ENCODE measurements at regions not wholly inside any gene's neighbourhood (a gene's known extent, or its start where the extent isn't known, plus 50 kb on each side); places are given as distances from the start of the nearest gene placed in this dataset.
"Not testable (repeated sequence)": the region's sequence is repeated elsewhere in the genome, so short reads cannot be mapped to it uniquely, and the experiment has no call there.

DNA sequence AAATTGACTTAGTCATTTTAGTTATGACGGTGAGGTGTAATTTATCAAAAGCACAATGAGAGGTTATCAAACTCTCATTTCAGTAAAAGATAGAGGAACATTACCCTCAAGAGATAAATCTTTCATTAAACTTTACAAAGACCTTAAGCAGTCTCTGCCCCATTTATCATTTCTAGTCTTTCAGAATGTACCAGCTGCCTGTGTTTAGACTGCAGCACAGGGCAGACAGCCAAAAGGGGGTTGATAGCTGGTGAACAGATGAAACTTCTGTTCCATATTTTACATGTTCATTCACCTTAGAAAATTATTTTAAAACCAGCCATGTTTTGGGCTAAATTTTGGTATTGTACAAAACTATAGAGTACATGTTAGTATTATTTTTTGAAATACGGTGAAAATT lies 514.6 kb upstream of the CNTN3 start:
- no peak for DNase-seq

DNA sequence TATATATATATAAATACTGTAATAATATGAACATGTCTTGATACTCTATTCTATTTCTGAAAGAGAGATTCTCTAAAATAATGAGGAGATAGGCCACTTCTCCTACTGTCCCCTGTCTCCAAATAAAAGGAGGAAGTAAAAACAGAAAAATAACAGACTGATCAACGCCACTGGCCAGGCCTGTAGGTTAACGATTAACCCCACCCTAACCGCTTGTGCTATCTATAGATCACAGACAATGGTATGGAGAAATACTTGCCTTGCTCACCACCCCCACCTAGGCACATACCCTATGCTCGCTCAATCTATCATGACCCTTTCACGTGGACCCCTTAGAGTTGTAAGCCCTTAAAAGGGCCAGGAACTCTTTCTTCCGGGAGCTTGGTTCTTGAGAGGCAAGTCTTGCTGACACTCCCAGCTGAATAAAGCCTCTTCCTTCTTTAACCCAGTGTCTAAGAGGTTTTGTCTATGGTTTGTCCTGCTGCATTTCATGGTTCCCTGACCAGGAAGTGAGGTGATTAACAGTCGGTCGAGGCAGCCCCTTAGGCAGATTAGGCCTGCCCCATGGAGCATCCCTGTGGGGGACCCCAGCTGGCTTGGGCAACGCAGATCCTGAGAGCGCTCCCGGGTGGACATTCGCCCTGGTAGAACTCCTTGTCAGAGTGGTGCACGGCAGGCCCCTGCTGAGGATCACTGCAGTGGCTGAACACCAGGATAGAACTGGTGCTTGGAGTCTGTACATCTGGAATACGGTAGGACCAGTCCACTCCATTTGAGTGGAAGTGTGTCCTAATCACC lies 521.8 kb upstream of the CNTN3 start:
- DNase-seq: no peak

DNA sequence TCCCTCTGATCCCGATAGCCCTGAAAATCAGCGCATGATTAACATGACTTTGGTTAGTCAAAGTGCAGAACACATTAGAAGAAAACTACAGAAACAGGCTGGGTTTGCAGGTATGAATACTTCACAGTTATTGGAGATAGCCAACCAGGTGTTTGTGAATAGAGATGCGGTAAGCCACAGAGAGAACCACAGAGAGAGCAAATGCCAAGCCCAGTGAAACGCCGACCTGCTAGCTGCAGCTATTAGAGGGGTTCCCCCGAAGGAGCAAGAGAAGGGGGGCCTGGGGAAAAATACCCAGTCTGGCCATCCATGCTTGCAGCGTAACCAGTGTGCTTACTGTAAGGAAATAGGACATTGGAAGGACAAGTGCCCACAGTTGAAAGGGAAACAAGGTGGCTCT lies 523.9 kb upstream of the CNTN3 start:
- DNase-seq: no peak

DNA sequence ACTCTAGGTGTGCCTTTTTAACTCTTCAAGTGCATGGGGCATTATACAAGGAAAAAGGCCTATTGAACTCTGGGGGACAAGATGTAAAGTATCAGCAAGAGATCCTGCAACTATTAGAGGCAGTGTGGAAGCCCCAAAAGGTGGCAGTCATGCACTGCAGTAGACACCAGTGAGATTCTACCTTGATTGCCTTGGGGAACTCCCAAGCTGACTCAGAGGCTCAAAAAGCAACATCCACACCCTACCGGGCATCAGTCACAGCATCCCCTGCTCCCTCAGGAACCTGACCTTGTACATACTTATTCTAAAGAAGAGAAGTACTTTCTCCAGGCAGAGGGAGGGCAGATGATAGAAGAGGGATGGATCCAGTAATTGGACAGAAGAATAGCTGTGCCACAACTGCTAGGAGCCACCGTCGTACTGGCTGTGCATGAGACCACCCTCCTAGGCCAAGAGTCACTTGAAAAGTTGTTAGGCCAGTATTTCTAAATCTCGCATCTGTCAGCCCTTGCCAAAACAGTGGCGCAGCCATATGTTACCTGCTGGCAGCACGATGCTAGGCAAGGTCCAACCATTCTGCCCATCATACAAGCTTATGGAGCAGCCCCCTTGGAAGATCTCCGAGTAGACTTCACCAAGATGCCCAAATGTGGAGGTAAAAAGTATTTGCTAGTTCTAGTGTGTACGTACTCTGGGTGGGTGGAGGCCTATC lies 523.1 kb upstream of the FRG2C start:
- DNase-seq: no peak

DNA sequence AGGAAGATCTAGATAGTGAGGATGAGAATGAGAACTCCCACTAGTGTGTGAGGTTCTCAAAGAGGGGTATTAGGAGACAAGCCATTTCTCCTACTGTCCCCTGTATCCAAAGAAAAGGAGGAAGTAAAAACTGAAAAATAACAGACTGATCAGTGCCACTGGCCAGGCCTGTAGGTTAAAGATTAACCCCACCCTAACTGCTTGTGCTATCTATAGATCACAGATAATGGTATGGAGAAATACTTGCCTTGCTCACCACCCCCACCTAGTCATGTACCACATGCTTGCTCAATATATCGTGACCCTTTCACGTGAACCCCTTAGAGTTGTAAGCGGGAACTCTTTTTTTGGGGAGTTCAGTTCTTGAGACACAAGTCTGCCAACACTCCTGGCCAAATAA lies 519.7 kb upstream of the FRG2C start:
- DNase-seq: no peak

DNA sequence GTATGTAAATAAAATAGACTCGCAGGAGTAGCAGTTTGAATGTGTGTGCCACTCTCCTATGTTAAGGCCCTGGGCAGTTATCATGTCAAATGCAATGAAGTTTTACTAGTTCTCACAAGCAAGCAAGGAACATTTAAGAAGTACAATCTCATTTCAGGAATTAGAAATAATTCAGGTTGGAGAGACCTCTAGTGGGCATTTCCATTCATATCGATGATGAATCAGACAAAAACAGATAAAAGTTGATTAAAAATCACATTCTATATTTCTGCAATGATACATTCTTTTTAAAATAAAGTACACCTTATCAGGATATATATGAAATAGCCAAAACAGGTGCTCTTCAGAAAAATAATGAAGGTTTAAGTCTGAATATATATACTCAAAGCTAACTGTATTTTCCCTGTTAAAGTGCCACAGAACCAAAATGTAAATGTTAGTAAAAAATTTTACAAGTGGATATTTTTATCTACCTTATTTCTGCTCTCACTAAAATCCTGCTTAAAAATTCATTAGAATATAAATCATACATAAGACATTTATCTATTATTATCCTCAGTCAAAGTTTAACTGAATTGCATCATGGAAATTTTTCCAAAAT lies 492.4 kb upstream of the FRG2C start:
- peak in 1 of 2 experiments; percentile 5 for DNase-seq

DNA sequence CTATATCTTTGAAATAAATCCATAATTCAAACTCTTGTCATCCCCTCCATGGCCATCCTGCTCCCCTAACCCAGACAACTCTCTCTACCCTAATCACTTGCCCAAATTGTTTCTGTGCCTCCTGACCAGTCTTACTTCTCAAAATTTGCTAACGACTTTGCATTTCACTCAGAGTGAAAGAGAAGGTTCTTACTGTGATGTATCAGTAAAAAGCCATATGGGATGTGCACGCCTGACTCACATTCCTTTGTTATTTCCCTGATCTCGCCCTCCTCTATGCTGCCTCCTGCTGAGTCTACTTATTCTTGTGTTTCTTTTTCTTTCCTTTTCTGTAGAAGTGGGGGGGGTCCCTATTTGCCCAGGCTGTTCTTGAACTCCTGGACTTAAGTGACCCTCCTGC lies 487.2 kb upstream of the FRG2C start:
- DNase-seq: no peak

DNA sequence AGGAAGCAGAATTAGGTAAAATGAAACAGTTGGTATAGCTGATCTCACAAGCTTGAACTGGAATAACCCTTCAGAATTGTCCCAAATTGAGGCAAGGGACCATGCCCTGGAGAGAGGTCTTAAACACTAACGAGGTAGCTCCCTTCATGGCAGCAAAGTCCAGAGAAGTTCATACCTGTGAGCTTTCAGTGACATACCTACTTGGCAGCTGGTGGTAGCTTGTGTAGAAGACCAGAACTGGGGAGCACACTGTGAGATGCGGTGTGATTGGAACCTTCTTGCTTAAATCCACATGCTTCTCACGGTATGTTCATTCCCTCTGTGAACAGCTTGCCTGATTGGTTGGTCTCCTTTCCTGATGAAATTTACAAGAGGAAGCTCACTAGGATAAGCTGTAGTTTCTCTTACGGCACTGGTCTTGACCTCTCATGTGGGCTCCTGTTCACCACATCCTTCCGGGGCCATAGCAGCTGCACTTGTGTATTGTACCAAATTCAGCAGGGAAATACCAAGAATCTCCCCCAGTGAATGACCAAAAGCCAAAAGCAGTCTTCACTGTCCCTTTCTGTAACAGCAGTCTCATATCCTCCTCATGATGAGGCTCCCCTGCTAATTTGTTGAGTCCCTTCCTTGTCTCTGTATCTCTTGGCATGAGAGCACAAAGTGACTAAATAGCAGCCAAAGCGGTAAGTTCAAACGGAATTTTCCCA lies 483.7 kb upstream of the FRG2C start:
- no peak for DNase-seq

DNA sequence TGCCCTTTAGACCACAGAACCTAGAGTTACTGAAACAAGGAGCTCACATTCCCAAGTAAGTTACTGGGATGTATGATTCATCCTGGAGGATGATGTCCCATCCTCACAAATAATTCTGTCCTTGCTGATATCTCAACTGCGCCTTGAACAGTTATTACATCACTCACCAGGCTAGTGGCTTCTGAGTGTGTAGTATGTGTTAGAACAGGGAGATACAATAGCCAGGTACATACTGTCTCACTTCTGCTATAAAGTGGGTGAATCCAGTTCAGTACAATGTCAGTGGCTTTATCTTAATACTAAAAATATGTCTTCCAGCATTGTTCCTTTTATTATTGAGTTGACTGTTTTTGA lies 483.2 kb upstream of the FRG2C start:
- DNase-seq: no peak

DNA sequence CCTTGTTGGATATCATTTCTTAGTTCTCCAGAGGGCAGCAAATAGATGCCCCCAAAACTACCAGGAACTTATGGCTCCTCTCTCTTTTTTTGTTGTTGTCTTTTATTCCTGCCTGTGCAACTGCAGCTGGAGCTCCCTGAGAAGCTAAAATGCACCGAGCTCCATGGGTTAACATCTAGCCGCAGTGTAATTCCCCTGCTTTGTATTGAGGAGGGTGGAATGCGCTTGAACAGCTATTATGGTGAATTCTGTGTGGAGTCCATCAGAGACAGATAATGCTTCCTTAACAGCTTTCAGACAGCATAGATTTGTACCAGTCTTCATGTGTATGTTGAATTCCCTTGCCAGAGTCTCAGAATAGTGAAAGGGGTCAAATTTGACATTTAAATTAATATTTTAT lies 475.2 kb upstream of the FRG2C start:
- no peak for DNase-seq

DNA sequence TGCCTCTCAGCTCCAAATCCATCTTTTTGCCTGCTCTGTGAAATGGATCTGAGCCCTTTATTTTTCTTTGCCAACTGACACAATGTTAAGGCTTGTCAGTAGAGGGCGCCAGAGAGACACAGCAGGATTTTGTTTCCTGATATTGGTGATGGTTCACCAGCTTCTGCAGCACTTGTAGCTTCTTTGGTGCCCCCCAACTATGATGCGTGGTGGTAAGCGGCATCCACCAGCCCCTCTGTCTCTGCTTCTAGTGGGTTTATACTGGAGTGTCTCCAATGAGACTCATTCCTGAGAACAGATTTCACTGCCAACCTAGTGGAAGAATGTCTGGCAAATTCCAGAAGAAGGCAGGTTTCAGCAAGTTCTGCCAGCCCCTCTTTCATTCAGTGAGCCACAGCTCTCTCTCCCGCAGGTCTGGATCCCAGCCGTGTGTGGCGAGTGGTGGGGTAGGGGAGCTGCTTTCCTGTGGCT lies 471.9 kb upstream of the FRG2C start:
- DNase-seq: peak in 1 of 2 experiments; percentile 2

DNA sequence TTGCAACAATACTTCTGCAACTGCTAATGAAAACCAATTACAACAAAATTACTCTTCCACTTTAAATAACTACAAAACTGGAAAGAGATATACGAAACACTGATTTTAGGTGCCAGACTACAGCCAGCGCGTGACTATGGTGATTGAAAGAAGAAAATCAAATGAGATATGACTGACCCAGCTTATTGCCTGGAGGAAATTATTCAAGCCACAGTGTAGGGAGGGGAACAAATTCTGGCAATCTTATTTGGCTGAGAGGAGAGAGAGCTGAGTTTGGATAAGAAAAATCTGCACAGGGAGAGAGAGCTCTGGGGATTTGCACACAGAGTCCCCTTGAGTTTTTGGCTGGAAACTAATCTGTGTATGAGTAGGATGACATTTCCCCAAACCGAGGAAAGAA lies 470.3 kb upstream of the FRG2C start:
- no peak for DNase-seq

DNA sequence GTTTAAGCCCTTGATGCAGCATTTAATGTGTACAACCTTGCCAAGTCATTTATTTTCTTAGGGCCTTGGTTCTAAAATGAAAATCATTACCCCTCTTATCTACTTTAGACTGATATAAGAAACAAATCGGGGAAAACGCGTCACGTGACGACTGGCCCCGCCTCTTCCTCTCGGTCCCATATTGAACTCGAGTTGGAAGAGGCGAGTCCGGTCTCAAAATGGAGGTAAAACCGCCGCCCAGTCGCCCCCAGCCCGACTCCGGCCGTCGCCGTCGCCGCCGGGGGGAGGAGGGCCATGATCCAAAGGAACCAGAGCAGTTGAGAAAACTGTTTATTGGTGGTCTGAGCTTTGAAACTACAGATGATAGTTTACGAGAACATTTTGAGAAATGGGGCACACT lies 449.8 kb upstream of the FRG2C start:
- not testable (repeated sequence) for DNase-seq

DNA sequence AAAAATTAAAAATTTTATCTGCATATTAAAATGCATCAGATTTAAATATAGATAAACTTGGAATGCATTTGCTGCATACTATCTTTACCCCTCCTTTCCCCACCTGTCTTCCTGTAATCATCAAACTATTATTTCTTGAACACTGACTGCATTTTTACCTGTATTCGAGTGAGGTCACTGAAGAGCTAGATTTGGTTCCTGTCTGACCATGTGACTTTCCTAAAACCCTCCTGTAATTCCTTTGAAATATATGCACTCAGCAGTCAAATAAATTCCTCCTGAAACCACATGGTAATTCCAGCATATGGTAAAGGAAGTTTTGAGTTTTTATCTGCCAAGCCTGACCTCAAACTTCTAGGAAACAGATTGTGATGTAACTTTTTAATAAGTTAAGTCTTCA lies 445.6 kb upstream of the FRG2C start:
- no peak for DNase-seq

DNA sequence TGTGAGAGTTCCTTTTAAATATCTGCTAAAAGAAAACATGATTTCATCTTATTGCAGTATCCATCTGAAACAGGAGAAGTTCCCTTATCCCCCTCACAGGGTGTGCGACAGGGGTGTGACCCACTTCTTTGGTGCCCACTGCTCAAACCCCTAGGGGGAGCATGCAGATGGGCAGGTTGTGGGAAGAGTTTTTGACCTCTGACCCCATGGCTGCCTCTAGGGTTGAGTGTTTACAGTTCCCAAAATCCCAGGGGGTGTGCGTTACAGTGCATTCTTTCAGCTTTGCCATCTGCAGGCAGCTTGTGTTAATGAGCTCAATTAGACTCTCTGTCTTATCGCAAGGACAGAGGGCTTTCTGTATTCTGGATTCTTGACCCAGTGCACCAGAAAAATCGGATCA lies 443.2 kb upstream of the FRG2C start:
- no peak for DNase-seq

DNA sequence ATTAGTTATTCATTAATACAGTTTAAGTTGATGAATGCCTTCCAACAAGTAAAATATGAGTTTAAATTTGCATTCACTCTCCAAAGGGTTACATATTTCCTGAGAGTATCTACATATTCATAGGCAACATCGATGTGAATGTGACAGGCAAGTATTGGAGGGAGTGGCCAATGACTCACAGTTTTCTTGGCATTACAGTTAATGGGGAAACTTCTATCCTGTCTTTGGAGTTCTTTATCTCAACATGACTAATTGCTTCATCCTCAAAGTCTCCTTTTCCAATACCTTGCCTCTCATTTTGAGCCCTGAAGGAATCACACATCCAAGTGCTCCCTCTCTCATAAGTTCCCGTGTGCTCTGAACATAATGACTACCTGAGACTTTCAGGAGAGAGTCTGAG lies 439.7 kb upstream of the FRG2C start:
- DNase-seq: no peak

DNA sequence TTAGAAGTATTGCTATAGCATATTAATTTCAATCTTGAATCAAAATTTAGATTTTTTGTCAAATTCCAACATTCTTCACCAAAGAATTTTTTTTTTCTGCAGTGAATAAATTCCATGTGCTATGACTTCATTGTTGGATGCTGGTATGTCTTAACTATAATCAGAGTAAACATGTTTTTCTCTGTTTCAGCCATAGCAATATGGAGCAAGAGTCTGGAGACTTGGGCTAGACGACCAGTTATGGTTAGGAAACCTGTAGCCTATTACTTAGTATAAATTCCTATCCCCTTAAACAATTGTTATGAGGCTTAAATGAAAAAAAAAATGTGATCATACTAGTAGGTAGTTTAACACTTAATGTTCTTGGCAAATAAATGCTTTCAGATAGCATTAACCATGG lies 431.9 kb upstream of the FRG2C start:
- no peak for DNase-seq

DNA sequence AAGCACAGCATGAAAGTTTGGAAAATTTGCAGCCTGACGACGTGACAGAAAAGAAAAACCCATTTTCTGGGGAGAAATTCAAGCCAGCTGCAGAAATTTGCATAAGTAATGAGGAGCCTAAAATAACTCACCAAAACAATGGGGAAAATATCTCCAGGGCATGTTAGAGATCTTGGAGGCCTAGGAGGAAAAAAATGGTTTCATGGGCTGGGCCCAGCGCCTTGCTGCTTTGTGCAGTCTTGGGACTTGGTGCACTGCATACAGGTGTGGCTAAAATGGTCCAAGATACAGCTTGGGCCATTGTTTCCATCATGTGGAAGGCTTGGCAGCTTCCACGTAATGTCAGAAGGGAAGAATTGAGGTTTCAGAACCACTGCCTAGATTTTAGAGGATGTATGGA lies 428.5 kb upstream of the FRG2C start:
- no peak for DNase-seq

DNA sequence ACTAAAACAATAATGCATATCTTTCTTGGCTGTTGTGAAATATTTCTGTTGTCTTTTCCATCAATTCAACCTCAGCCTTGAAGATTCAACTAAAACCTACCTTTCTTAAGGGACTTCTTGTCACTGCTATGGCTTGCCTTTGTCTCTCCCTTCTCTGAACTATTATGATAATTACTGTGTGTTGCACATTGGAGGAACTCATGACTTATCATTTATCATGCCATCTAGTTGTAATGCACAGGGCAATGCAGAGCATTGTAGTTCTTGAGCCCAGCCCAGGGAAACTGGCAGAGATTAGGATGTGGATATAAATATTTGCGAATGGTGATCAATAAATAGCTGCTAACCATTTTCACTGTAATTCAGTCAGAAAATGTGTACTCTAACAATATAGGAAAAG lies 427.1 kb upstream of the FRG2C start:
- no peak for DNase-seq

DNA sequence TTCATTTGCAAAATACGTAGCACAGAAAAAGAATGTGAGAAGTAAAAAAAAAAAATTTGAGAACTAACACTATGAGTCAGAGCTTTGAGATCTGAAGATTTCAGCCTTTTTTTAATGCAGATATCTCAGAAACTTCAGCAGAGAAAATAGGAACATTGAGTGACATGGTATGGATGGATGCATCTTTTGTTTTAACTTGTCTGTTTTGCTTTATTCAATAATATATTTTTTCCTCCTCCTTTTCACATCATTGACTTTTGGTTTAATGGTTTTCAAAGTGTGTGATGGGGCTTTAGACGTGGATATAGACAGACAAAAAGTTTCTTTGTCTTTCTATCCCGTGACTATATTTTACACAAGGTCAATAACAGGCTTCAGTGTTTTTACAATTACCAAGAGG lies 426.7 kb upstream of the FRG2C start:
- no peak for DNase-seq

DNA sequence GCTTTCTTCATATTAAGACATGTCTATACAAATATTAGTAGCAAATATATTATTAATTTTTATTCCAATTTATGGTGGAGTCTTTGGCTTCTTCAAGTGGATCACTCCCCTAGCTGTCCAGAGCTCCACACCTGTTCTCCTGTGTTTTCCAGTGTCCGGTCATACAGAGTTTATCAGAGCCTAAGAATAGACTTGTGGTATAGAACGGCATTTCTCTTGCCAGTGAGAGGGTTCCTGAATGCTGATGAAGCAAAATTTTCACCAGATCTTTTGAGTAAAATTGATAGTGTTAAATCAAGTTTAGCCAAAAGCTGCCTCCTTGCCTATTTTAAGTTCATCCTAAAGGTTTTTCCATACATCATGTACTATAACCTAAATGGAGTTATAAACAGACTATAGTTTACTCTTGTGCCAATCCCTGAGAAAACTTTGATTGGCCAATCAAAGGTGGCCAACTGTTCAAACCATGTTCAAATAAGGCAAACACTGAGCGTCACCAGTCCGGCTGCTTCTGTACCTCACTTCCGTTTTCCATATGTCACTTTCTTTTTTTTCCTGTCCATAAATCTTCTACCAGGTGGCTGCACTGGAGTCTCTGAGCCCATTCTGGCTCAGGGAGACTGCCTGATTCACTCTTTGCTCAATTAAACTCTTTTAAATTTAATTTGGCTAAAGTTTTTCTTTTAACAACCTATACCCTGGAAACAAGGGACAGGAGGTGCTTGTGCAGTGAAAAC lies 422.7 kb upstream of the FRG2C start:
- DNase-seq: not testable (repeated sequence)

DNA sequence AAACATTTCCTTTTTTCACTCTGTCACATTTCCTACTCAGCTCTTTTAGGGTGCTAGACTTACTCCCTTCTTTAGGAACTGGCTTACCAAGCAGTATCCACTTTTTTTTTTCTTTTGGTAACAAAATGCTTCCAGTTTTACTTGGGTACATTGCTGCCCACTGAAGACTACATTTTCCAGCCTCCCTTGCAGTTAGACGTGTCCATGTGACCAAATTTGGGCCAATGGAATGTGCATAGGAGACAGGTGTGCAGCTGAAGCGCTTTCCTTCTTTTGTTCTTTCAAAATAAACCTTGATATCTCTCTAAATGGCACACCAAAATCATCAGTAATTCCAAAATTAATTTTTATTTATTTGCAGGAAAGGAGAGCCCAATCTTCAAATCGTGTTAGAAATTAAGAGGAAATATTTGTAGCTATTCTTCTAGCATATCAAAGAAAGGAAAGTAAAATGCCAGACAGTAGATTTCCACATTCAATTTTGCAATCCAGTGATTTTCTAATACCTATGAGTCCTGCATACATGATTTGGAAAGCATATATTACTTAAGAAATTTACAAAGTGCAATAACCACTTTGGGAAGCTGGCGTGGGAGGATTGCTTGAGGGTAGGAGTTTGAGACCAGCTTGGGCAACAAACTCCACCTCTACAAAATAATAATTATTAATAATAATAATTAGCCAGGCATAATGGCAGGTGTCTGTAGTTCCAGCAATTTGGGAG lies 422.0 kb upstream of the FRG2C start:
- DNase-seq: no peak
